ENCODE measurements at regions not wholly inside any gene's neighbourhood (a gene's known extent, or its start where the extent isn't known, plus 50 kb on each side); places are given as distances from the start of the nearest gene placed in this dataset.

- TF ChIP-seq CTCF (conservative IDR thresholded peaks at IDR 0.05; ENCODE audit: low read depth, low read length) (no peak), EZH2phosphoT487 (IDR thresholded peaks at IDR 0.05; ENCODE audit: borderline replicate concordance, low read length) (no peak), EZH2 (IDR thresholded peaks at IDR 0.05; ENCODE audit: low read length, unreplicated experiment) (no peak)
Measured at GRCh38 chr1:233815865-233816264, 88.6 kb upstream of the SLC35F3 start.
